ENCODE measurements at regions not wholly inside any gene's neighbourhood (a gene's known extent, or its start where the extent isn't known, plus 50 kb on each side); places are given as distances from the start of the nearest gene placed in this dataset.

- TF ChIP-seq CTCF (IDR thresholded peaks at IDR 0.05) (no peak), EZH2 (IDR thresholded peaks at IDR 0.05; ENCODE audit: borderline replicate concordance, insufficient read depth, low read depth, low read length, poor library complexity, severe bottlenecking) (no peak)
Observed at GRCh38 chr11:56883371-56883987, 105.2 kb upstream of the OR5AK2 start.
